HG02970 (cell line): ENCODE measurements at regions not wholly inside any gene's neighbourhood (a gene's known extent, or its start where the extent isn't known, plus 50 kb on each side); places are given as distances from the start of the nearest gene placed in this dataset.
"Not testable (repeated sequence)": the region's sequence is repeated elsewhere in the genome, so short reads cannot be mapped to it uniquely, and the experiment has no call there.

Experiments
- ATAC-seq: cut with Tn5 transposase; IDR thresholded peaks from one replicate; pipeline ENCODE4 v1.9.1; 2021; ENCODE audit warnings: mild to moderate bottlenecking, moderate library complexity, moderate number of reproducible peaks; ENCODE audit not compliant: unreplicated experiment, low FRiP score

- ATAC-seq, result no peak
Measured at GRCh38 chr22:49349841-49350381, 477.8 kb downstream of the BRD1 start.

- ATAC-seq, result no peak
Measured at GRCh38 chr22:49349181-49349835, 478.4 kb downstream of the BRD1 start.

- no peak for ATAC-seq
Measured at GRCh38 chr22:49348631-49349030, 479.0 kb downstream of the BRD1 start.

- ATAC-seq, result no peak
Measured at GRCh38 chr22:49347376-49347775, 480.3 kb downstream of the BRD1 start.

GRCh38 chr22:49345896-49346295, 481.8 kb downstream of the BRD1 start:
- no peak for ATAC-seq

- no peak for ATAC-seq
Measured at GRCh38 chr22:49344656-49345055, 483.0 kb downstream of the BRD1 start.

- no peak for ATAC-seq
Measured at GRCh38 chr22:49344161-49344560, 483.5 kb downstream of the BRD1 start.

- no peak for ATAC-seq
Measured at GRCh38 chr22:49340406-49340805, 487.3 kb downstream of the BRD1 start.

- ATAC-seq, result not testable (repeated sequence)
Measured at GRCh38 chr22:49336483-49336882, 491.2 kb downstream of the BRD1 start.

- ATAC-seq, result no peak
Measured at GRCh38 chr22:49334976-49335375, 492.7 kb downstream of the BRD1 start.

GRCh38 chr22:49334449-49334789, 493.3 kb downstream of the BRD1 start:
- ATAC-seq, result no peak

GRCh38 chr22:49333206-49333605, 494.5 kb downstream of the BRD1 start:
- no peak for ATAC-seq

GRCh38 chr22:49332691-49333090, 495.0 kb downstream of the BRD1 start:
- no peak for ATAC-seq

GRCh38 chr22:49331878-49332277, 495.8 kb downstream of the BRD1 start:
- no peak for ATAC-seq

GRCh38 chr22:49331223-49331815, 496.4 kb downstream of the BRD1 start:
- ATAC-seq, result no peak

GRCh38 chr22:49330421-49331222, 497.1 kb downstream of the BRD1 start:
- ATAC-seq, result no peak

- no peak for ATAC-seq
Measured at GRCh38 chr22:49329636-49330035, 498.0 kb downstream of the BRD1 start.

- no peak for ATAC-seq
Measured at GRCh38 chr22:49328630-49329405, 498.9 kb downstream of the BRD1 start.

GRCh38 chr22:49328118-49328475, 499.6 kb downstream of the BRD1 start:
- no peak for ATAC-seq

- ATAC-seq, result no peak
Measured at GRCh38 chr22:49327411-49328117, 500.1 kb downstream of the BRD1 start.
